ENCODE measurements at regions not wholly inside any gene's neighbourhood (a gene's known extent, or its start where the extent isn't known, plus 50 kb on each side); places are given as distances from the start of the nearest gene placed in this dataset.

DNA sequence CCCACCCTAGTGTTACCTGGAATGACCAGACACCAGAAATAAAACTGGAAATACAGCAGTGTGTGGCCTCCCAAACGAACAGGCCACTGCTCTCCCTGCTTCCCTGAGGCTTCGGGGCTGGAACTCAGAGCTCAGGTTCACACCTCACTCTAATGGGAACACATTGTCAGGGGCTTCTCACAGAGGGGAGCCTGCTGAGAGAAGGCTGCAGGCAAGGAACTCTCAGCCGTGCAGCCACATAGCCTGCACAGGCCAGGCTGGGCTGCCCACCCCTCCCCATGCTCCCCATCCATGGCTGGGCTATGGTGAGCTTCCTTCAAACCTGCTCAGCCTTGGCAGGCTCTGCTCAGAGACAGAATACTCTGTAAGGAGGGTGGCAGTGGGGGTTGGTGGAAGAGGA lies 302.5 kb downstream of the EMP1 start:
- TF ChIP-seq GATA1 (IDR thresholded peaks at IDR 0.05; ENCODE audit: low read depth, low read length) (no peak), POLR2A (IDR thresholded peaks at IDR 0.05; ENCODE audit: low read length) (no peak)

Data from erythroblast (primary cell).